Activated CD4-positive, alpha-beta T cell treated with anti-CD3 and anti-CD28 coated beads, Interleukin-2, amount 10 ng/mL, durations not matched to agents 24 days and 14 days (primary cell): ENCODE measurements at regions not wholly inside any gene's neighbourhood (a gene's known extent, or its start where the extent isn't known, plus 50 kb on each side); places are given as distances from the start of the nearest gene placed in this dataset.
"Not testable (repeated sequence)": the region's sequence is repeated elsewhere in the genome, so short reads cannot be mapped to it uniquely, and the experiment has no call there.

Experiments
- DNase-seq: peaks from one replicate; pipeline ENCODE4 v3.0.0; 2022
- H3K27ac Mint-ChIP-seq: one replicate; pipeline ENCODE4 v1.8.0; 2022; ENCODE audit warnings: mild to moderate bottlenecking, mixed read lengths
- H3K27me3 Mint-ChIP-seq: one replicate; pipeline ENCODE4 v1.8.0; 2022; ENCODE audit warnings: mixed read lengths
- H3K36me3 Mint-ChIP-seq: one replicate; pipeline ENCODE4 v1.8.0; 2022; ENCODE audit warnings: low read depth, mild to moderate bottlenecking, mixed read lengths
- H3K4me1 Mint-ChIP-seq: one replicate; pipeline ENCODE4 v1.8.0; 2021; ENCODE audit warnings: mixed read lengths
- H3K4me3 Mint-ChIP-seq: one replicate; pipeline ENCODE4 v1.8.0; 2022; ENCODE audit warnings: mild to moderate bottlenecking, moderate library complexity, mixed read lengths
- H3K9me3 Mint-ChIP-seq: one replicate; pipeline ENCODE4 v1.8.0; 2021; ENCODE audit warnings: mixed read lengths
- intact Hi-C: fragments of 100-400 bp; cut with micrococcal nuclease; formaldehyde crosslinking; loops from one replicate; pipeline ENCODE4 v1.15.1; 2023

- H3K9me3 Mint-ChIP-seq, H3K27me3 Mint-ChIP-seq, H3K27ac Mint-ChIP-seq, H3K4me1 Mint-ChIP-seq, H3K36me3 Mint-ChIP-seq, DNase-seq, H3K4me3 Mint-ChIP-seq, intact Hi-C loops: not testable (repeated sequence)
Measured at GRCh38 chr21:9819549-9820192, 701.7 kb upstream of the TPTE start.

DNA sequence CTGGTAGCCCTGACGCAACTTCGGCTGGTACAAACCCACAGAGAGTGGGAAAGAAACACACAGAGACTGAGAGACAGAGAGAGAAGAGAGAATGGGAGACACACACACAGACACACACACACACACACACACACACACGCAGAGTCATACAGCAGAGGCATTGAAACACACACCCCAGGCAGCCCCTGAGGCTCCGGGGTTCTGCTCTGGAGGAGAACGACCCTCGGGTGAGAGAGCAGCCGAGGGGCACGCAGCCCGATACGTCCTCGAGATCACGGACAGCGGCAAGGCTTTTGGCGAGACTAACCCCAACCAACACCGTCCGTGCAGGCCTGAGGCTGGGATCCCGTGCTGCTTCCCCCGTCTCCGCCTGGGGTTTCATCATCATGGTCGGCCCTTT, 700.8 kb upstream of the TPTE start:
- H3K27me3 Mint-ChIP-seq, intact Hi-C loops, H3K9me3 Mint-ChIP-seq, H3K4me1 Mint-ChIP-seq, H3K36me3 Mint-ChIP-seq, H3K27ac Mint-ChIP-seq, H3K4me3 Mint-ChIP-seq, DNase-seq: not testable (repeated sequence)

DNA sequence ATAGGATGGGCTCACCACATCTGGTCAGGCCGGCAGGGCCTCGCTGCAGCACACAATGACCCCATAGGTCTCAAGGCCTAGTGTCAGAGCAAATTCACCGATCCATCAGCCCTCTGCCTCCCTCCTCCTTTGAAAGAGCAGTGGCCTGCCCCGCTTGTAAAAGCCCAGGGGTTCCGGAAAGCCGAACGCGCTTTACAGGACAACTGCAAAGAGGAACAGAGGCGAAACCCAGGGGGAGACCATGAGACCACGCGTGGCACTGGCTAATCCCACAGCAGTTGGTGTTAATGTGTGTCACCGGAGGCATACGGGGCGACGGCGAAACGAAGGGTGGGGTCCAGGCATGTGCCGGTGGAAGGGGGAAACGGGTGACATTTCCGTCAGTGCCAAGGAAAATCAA, 699.9 kb upstream of the TPTE start:
- H3K36me3 Mint-ChIP-seq, H3K9me3 Mint-ChIP-seq, intact Hi-C loops, H3K4me1 Mint-ChIP-seq, H3K27ac Mint-ChIP-seq, DNase-seq, H3K4me3 Mint-ChIP-seq, H3K27me3 Mint-ChIP-seq: not testable (repeated sequence)

- H3K4me1 Mint-ChIP-seq, H3K9me3 Mint-ChIP-seq, intact Hi-C loops, H3K36me3 Mint-ChIP-seq, H3K4me3 Mint-ChIP-seq, H3K27me3 Mint-ChIP-seq, H3K27ac Mint-ChIP-seq, DNase-seq: not testable (repeated sequence)
Measured at GRCh38 chr21:9822093-9822820, 699.1 kb upstream of the TPTE start.

DNA sequence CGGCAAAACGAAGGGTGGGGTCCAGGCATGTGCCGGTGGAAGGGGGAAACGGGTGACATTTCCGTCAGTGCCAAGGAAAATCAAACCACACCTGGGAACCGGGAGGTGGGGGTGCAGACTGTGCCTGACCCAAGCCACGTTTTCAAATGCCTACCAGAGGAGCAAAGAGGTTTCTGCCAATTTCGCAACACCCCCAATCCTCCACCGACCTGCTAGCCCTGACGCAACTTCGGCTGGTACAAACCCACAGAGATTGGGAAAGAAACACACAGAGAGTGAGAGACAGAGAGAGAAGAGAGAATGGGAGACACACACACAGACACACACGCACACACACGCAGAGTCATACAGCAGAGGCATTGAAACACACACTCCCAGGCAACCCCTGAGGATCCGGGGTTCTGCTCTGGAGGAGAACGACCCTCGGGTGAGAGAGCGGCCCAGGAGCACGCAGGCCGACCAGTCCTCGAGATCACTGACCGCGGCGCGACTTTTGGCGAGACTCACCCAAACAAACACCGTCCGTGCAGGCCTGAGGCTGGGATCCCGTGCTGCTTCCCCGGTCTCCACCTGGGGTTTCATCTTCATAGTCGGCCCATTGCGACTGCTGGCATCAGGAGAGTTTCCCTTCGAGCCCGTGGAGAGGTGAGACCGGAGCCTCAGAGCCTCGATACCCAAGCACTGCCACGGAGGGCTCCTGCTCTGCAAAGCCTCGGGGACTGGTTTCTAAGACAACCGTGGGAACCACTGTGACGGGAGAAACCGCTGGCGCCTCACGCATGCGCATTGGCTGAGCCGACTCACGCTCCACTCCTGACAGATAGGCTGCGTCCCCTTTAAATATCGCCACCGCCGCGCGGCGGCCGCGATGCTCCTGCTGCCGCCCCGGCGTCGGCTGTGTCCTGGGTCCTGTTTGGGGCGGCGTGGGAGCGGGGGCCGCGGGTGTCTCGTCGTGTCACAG, 697.9 kb upstream of the TPTE start:
- H3K36me3 Mint-ChIP-seq, H3K27me3 Mint-ChIP-seq, H3K4me3 Mint-ChIP-seq, H3K4me1 Mint-ChIP-seq, H3K9me3 Mint-ChIP-seq, H3K27ac Mint-ChIP-seq, intact Hi-C loops: not testable (repeated sequence)
- DNase-seq: peak; percentile 70

GRCh38 chr21:9830801-9831200, 690.6 kb upstream of the TPTE start:
- H3K27me3 Mint-ChIP-seq, H3K4me3 Mint-ChIP-seq, H3K4me1 Mint-ChIP-seq, H3K27ac Mint-ChIP-seq, H3K36me3 Mint-ChIP-seq, intact Hi-C loops, H3K9me3 Mint-ChIP-seq, DNase-seq: not testable (repeated sequence)

DNA sequence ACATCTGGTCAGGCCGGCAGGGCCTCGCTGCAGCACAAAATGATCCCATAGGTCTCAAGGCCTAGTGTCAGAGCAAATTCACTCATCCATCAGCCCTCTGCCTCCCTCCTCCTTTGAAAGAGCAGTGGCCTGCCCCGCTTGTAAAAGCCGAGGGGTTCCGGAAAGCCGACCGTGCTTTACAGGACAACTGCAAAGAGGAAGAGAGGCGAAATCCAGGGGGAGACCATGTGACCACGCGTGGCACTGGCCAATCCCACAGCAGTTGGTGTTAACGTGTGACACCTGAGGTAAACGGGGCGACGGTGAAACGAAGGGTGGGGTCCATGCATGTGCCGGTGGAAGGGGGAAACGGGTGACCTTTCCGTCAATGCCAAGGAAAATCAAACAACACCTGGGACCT, 688.6 kb upstream of the TPTE start:
- H3K27ac Mint-ChIP-seq, H3K4me3 Mint-ChIP-seq, H3K4me1 Mint-ChIP-seq, H3K27me3 Mint-ChIP-seq, intact Hi-C loops, DNase-seq, H3K36me3 Mint-ChIP-seq, H3K9me3 Mint-ChIP-seq: not testable (repeated sequence)

- not testable (repeated sequence) for H3K4me1 Mint-ChIP-seq, H3K27ac Mint-ChIP-seq, H3K36me3 Mint-ChIP-seq
Measured at GRCh38 chr21:9836547-9836946, 684.8 kb upstream of the TPTE start.

GRCh38 chr21:9837001-9837400, 684.4 kb upstream of the TPTE start:
- H3K27ac Mint-ChIP-seq, H3K4me1 Mint-ChIP-seq, H3K36me3 Mint-ChIP-seq, intact Hi-C loops, H3K27me3 Mint-ChIP-seq, DNase-seq, H3K4me3 Mint-ChIP-seq: not testable (repeated sequence)
- peaks cover 21% of the 10 kb centered on the region for H3K9me3 Mint-ChIP-seq

More at GRCh38 chr21:9836547-9836946, 684.8 kb upstream of the TPTE start:
- peaks cover 18% of the 10 kb centered on the region for H3K9me3 Mint-ChIP-seq
- H3K27me3 Mint-ChIP-seq, H3K4me3 Mint-ChIP-seq, intact Hi-C loops, DNase-seq: not testable (repeated sequence)

DNA sequence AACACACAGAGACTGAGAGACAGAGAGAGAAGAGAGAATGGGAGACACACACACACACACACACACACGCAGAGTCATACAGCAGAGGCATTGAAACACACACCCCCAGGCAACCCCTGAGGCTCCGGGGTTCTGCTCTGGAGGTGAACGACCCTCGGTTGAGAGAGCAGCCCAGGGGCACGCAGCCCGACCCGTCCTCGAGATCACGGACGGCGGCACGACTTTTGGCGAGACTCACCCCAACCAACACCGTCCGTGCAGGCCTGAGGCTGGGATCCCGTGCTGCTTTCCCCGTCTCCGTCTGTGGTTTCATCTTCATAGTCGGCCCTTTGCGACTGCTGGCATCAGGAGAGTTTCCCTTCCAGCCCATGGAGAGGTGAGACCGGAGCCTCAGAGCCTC, 683.9 kb upstream of the TPTE start:
- DNase-seq, H3K36me3 Mint-ChIP-seq, H3K4me3 Mint-ChIP-seq, H3K27me3 Mint-ChIP-seq, H3K27ac Mint-ChIP-seq, intact Hi-C loops, H3K4me1 Mint-ChIP-seq: not testable (repeated sequence)
- H3K9me3 Mint-ChIP-seq: peaks cover 24% of the 10 kb centered on the region

GRCh38 chr21:9837946-9838737, 683.2 kb upstream of the TPTE start:
- no peak for DNase-seq
- intact Hi-C loops: no loop called here
- Mint-ChIP-seq H3K9me3 (peaks cover 30% of the 10 kb centered on the region), H3K27ac (no peak overlapping the region), H3K27me3 (no peaks in the 10 kb centered on the region), H3K36me3 (peaks cover 4% of the 10 kb centered on the region), H3K4me1 (no peaks in the 10 kb centered on the region), H3K4me3 (no peak overlapping the region)

DNA sequence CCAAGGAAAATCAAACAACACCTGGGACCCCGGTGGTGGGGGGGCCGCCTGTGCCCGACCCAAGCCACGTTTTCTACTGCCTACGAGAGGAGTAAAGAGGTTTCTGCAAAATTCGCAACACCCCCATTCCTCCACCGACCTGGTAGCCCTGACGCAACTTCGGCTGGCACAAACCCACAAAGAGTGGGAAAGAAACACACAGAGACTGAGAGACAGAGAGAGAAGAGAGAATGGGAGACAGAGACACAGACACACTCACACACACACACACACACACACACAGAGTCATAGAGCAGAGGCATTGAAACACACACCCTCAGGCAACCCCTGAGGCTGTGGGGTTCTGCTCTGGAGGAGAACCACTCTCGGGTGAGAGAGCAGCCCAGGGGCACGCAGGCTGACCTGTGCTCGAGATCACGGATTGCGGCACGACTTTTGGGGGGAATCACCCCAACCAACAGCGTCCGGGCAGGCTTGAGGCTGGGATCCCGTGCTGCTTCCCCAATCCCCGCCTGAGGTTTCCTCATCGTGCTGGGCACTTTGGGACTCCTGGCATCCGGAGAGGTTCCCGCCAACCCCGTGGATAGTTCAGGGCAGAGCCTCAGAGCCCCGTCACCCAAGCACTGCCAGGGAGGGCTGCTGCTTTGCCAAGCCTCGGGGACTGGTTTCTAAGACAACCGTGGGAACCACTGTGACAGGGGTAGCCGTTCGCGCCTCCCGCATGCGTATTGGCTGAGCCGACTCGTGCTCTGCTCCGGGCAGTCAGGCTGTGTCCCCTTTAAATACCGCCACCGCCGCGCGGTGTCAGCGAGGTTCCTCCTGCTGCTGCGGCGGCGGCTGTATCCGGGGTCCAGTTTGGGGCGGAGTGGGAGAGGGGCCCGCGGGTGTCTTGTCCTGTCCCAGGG, 682.4 kb upstream of the TPTE start:
- no peak overlapping the region for H3K27ac Mint-ChIP-seq
- H3K27me3 Mint-ChIP-seq: no peaks in the 10 kb centered on the region
- H3K4me3 Mint-ChIP-seq: no peak overlapping the region
- DNase-seq: no peak
- H3K36me3 Mint-ChIP-seq: peaks cover 4% of the 10 kb centered on the region
- intact Hi-C loops: no loop called here
- H3K4me1 Mint-ChIP-seq: no peaks in the 10 kb centered on the region
- peaks cover 30% of the 10 kb centered on the region for H3K9me3 Mint-ChIP-seq

GRCh38 chr21:9844106-9844505, 677.3 kb upstream of the TPTE start:
- H3K27ac Mint-ChIP-seq, H3K27me3 Mint-ChIP-seq, H3K4me1 Mint-ChIP-seq, H3K4me3 Mint-ChIP-seq, H3K36me3 Mint-ChIP-seq, intact Hi-C loops, DNase-seq: not testable (repeated sequence)
- peaks cover 17% of the 10 kb centered on the region for H3K9me3 Mint-ChIP-seq
